ENCODE measurements at regions not wholly inside any gene's neighbourhood (a gene's known extent, or its start where the extent isn't known, plus 50 kb on each side); places are given as distances from the start of the nearest gene placed in this dataset.

DNA sequence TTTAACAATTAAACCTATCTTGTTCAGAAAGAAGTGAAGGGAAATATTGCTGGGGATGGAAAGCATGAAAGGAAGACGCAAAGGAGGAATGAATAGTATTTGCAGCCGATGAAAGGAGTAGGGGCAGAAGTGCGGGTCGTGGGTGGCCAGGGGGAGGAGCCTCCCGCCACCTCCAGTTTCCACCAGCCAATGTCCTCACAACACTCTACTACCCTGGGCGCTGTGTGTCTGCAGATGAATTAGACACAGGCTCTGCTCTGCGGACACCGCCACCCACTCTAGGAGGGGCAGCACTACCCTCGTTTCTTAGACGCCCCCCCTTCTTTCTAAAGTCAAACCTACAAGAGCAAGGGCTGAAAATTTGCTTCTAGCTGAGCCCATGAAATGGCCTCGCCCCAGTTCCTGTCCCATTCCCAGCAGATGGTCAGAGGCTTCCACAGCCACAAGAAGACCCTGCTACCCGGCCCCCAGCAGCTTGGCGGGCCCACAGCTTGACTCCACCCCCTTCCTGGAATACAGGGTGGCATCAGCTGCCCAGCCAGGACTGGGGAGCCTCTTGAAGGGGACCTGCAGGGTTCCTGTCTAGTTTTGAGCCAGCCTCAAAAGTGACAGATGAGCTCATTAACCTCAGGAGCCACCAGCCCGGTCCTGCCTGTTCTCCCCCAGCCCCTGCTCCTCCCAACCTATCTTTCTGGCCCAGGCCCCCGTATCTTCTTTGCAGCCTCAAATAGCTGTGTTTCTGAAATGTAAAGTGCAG, 268.1 kb downstream of the BUD13 start:
- 53% methylated on average over 15 of the region's 15 CpGs for WGBS (ENCODE audit: low lambda C conversion rate)

More for the DNA sequence above, 268.1 kb downstream of the BUD13 start:
- no TSS peak for BruUV-seq (replicated peaks)
- ChIA-PET POLR2A (no interaction called here), CTCF (ENCODE audit: low intra/inter-chr PET ratio, low total read pairs) (no interaction called here)
- Histone ChIP-seq H4K20me1 (ENCODE audit: insufficient read depth, low read length) (no peaks in the 10 kb centered on the region), H3K9me3 (ENCODE audit: low read length) (no peaks in the 10 kb centered on the region), H3K27ac (ENCODE audit: extremely low read length, insufficient read depth, low read length) (no peak overlapping the region), H3K4me3 (replicated peaks in 1 of 3; ENCODE audit: insufficient read depth in 1 of 3, low read depth in 2 of 3, low read length in 3 of 3) (no peak overlapping the region), H3K4me1 (ENCODE audit: insufficient read depth, low read length) (0 out of 2 replicates have a peak, but pooled peaks cover under 1% of the 10 kb centered on the region), H3K27me3 (ENCODE audit: control insufficient read depth in 1 of 2, insufficient read depth in 2 of 2, low read length in 2 of 2) (peaks cover 0 to 21% of the 10 kb centered on the region in 2 experiments; a peak in 1 of 5 replicates), H3K79me2 (ENCODE audit: insufficient read depth, low read length) (no peaks in the 10 kb centered on the region), H3K9ac (ENCODE audit: insufficient read depth, low read depth, low read length) (no peak overlapping the region), H3K36me3 (replicated peaks in 1 of 2; ENCODE audit: control insufficient read depth in 1 of 2, insufficient read depth in 2 of 2, low read length in 2 of 2) (no peaks in the 10 kb centered on the region), H3K4me2 (ENCODE audit: low read depth, low read length) (no peak overlapping the region), H2AFZ (ENCODE audit: low read length) (no peak overlapping the region)
- in situ Hi-C loops (cut with HindIII; ENCODE audit: extremely low pct_ligation_motif_present, low pct_unique_long_range_greater_than_20kb): loop anchor here (10.0 kb wide), 1 partner anchor 220 kb away; no protein-coding TSS in a partner anchor
- intact Hi-C loops (cut with micrococcal nuclease; ENCODE audit: unreplicated experiment): no loop called here
- FAIRE-seq (no peak), ATAC-seq (no peak), DNase-seq (ENCODE audit: low spot score) (no peak)
- TF ChIP-seq, protein P1, sequence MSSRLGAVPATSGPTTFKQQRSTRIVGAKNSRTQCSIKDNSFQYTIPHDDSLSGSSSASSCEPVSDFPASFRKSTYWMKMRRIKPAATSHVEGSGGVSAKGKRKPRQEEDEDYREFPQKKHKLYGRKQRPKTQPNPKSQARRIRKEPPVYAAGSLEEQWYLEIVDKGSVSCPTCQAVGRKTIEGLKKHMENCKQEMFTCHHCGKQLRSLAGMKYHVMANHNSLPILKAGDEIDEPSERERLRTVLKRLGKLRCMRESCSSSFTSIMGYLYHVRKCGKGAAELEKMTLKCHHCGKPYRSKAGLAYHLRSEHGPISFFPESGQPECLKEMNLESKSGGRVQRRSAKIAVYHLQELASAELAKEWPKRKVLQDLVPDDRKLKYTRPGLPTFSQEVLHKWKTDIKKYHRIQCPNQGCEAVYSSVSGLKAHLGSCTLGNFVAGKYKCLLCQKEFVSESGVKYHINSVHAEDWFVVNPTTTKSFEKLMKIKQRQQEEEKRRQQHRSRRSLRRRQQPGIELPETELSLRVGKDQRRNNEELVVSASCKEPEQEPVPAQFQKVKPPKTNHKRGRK (CRISPR knock-in tag; IDR thresholded peaks at IDR 0.05): no peak
- no peak for TF ChIP-seq ZNF484 (CRISPR knock-in tag; IDR thresholded peaks at IDR 0.05; ENCODE audit: borderline replicate concordance, low read depth)
- TF ChIP-seq ZNF253 (CRISPR knock-in tag; IDR thresholded peaks at IDR 0.05; ENCODE audit: borderline replicate concordance): no peak
- no peak for TF ChIP-seq TAF15 (IDR thresholded peaks at IDR 0.05; ENCODE audit: low read depth, low read length, poor library complexity, severe bottlenecking)
- TF ChIP-seq, protein P2, sequence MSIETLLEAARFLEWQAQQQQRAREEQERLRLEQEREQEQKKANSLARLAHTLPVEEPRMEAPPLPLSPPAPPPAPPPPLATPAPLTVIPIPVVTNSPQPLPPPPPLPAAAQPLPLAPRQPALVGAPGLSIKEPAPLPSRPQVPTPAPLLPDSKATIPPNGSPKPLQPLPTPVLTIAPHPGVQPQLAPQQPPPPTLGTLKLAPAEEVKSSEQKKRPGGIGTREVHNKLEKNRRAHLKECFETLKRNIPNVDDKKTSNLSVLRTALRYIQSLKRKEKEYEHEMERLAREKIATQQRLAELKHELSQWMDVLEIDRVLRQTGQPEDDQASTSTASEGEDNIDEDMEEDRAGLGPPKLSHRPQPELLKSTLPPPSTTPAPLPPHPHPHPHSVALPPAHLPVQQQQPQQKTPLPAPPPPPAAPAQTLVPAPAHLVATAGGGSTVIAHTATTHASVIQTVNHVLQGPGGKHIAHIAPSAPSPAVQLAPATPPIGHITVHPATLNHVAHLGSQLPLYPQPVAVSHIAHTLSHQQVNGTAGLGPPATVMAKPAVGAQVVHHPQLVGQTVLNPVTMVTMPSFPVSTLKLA (IDR thresholded peaks at IDR 0.05): no peak
- no peak for TF ChIP-seq PITX1 (CRISPR knock-in tag; IDR thresholded peaks at IDR 0.05)
- TF ChIP-seq STAG1 (CRISPR knock-in tag; IDR thresholded peaks at IDR 0.05): no peak
- TF ChIP-seq, protein P3, sequence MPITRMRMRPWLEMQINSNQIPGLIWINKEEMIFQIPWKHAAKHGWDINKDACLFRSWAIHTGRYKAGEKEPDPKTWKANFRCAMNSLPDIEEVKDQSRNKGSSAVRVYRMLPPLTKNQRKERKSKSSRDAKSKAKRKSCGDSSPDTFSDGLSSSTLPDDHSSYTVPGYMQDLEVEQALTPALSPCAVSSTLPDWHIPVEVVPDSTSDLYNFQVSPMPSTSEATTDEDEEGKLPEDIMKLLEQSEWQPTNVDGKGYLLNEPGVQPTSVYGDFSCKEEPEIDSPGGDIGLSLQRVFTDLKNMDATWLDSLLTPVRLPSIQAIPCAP (CRISPR knock-in tag; IDR thresholded peaks at IDR 0.05; ENCODE audit: low read depth): no peak
- TF ChIP-seq ZNF121 (CRISPR knock-in tag; IDR thresholded peaks at IDR 0.05): no peak

Measured in HepG2 (cell line).